IMR-90 (cell line): ENCODE measurements at regions not wholly inside any gene's neighbourhood (a gene's known extent, or its start where the extent isn't known, plus 50 kb on each side); places are given as distances from the start of the nearest gene placed in this dataset.

Experiments used
- ATAC-seq: fragments of 200-7000 bp; cut with Tn5 transposase; 2 replicates; pipeline ENCODE4 v1.9.1; 2020; ENCODE audit warnings: low read depth, mild to moderate bottlenecking, moderate library complexity
- BruUV-seq: library from RNA; stranded (reverse); fragments of 400-500 nt; replicated peaks from 2 replicates; lab custom pipeline; 2021; lab: Mats Ljungman, UMichigan
- CTCF ChIA-PET: fragments of 300-600 bp; formaldehyde crosslinking; extraction: SDS; loops from one replicate; lab custom pipeline; 2021; ENCODE audit warnings: antibody characterized with exemption; lab: Yijun Ruan, JAX
- POLR2A ChIA-PET: fragments of 300-600 bp; sonication (Branson Sonifier 250); formaldehyde crosslinking; loops from one replicate; lab custom pipeline; 2022; ENCODE audit warnings: antibody characterized with exemption; ENCODE audit not compliant: unreplicated experiment; lab: Charles Lee
- DNase-seq: peaks from one replicate; pipeline ENCODE4 v3.0.0; 2013
- H2AFZ ChIP-seq: replicated peaks from 2 replicates; pipeline ENCODE3; 2013; ENCODE audit warnings: low read length, mild to moderate bottlenecking; ENCODE audit not compliant: poor library complexity
- H2AK5ac ChIP-seq: 2 replicates; pipeline ENCODE4 v1.6.1; 2013; ENCODE audit warnings: low read depth, low read length, inconsistent platforms
- H2AK9ac ChIP-seq: replicated peaks from 2 replicates; pipeline ENCODE3; 2013; ENCODE audit warnings: mild to moderate bottlenecking, low read depth, low read length, moderate library complexity; ENCODE audit not compliant: poor library complexity
- H2BK120ac ChIP-seq: 2 replicates; pipeline ENCODE4 v1.6.1; 2013; ENCODE audit warnings: low read depth, low read length, inconsistent platforms
- H2BK15ac ChIP-seq: 3 replicates; pipeline ENCODE4 v1.6.1; 2013; ENCODE audit warnings: low read depth, low read length, inconsistent platforms
- H2BK20ac ChIP-seq: 2 replicates; pipeline ENCODE4 v1.6.1; 2013; ENCODE audit warnings: low read depth, mild to moderate bottlenecking, inconsistent platforms, low read length, moderate library complexity
- H2BK5ac ChIP-seq: 2 replicates; pipeline ENCODE4 v1.6.1; 2013; ENCODE audit warnings: mild to moderate bottlenecking, low read depth, low read length, inconsistent platforms; ENCODE audit not compliant: poor library complexity, severe bottlenecking
- H3K14ac ChIP-seq: replicated peaks from 2 replicates; pipeline ENCODE4 v1.6.1; 2013; ENCODE audit warnings: low read depth, low read length, inconsistent platforms
- H3K18ac ChIP-seq: 2 replicates; pipeline ENCODE4 v1.6.1; 2013; ENCODE audit warnings: low read depth, low read length, control low read depth
- H3K23ac ChIP-seq: 2 replicates; pipeline ENCODE4 v1.6.1; 2013; ENCODE audit warnings: low read depth, low read length, inconsistent platforms
- H3K27ac ChIP-seq: 2 replicates; pipeline ENCODE4 v1.5.1; 2013; ENCODE audit warnings: mild to moderate bottlenecking, control low read depth, low read length; ENCODE audit not compliant: insufficient read depth
- H3K27me3 ChIP-seq: 2 replicates; pipeline ENCODE4 v1.6.1; 2013; ENCODE audit warnings: low read length; ENCODE audit not compliant: control insufficient read depth, insufficient read depth
- H3K36me3 ChIP-seq: 2 replicates; pipeline ENCODE4 v1.6.1; 2013; ENCODE audit warnings: low read length, mixed read lengths; ENCODE audit not compliant: control insufficient read depth, insufficient read depth
- H3K4ac ChIP-seq: 2 replicates; pipeline ENCODE4 v1.6.1; 2013; ENCODE audit warnings: low read depth, low read length, inconsistent platforms
- H3K4me1 ChIP-seq: 2 replicates; pipeline ENCODE4 v1.6.1; 2013; ENCODE audit warnings: low read length, mixed read lengths; ENCODE audit not compliant: control insufficient read depth, insufficient read depth
- H3K4me2 ChIP-seq: 2 replicates; pipeline ENCODE4 v1.6.1; 2013; ENCODE audit warnings: low read depth, mild to moderate bottlenecking, control low read depth, low read length, moderate library complexity
- H3K4me3 ChIP-seq: 2 replicates; pipeline ENCODE4 v1.5.1; 2013; ENCODE audit warnings: low read depth, mild to moderate bottlenecking, control low read depth, low read length, moderate library complexity; ENCODE audit not compliant: insufficient read depth
- H3K56ac ChIP-seq: 2 replicates; pipeline ENCODE4 v1.6.1; 2013; ENCODE audit warnings: low read length, inconsistent platforms; ENCODE audit not compliant: insufficient read depth; ENCODE audit errors: extremely low read depth
- H3K79me1 ChIP-seq, 2 experiments: 2 replicates each; pipeline ENCODE4 v1.6.1; 2013; ENCODE audit warnings: low read length in 2 of 2, inconsistent platforms in 1 of 2, low read depth in 1 of 2
- H3K9ac ChIP-seq: 2 replicates; pipeline ENCODE4 v1.6.1; 2013; ENCODE audit warnings: low read depth, low read length, control low read depth
- H3K9me1 ChIP-seq: 2 replicates; pipeline ENCODE4 v1.6.1; 2013; ENCODE audit warnings: low read length, inconsistent platforms; ENCODE audit not compliant: insufficient read depth
- H3K9me3 ChIP-seq: 2 replicates; pipeline ENCODE4 v1.6.1; 2013; ENCODE audit warnings: low read length; ENCODE audit not compliant: control insufficient read depth, insufficient read depth
- H4K20me1 ChIP-seq: 2 replicates; pipeline ENCODE4 v1.6.1; 2013; ENCODE audit warnings: low read length, inconsistent platforms; ENCODE audit not compliant: insufficient read depth
- H4K5ac ChIP-seq: 2 replicates; pipeline ENCODE4 v1.6.1; 2013; ENCODE audit warnings: mild to moderate bottlenecking, low read depth, low read length, control low read depth
- H4K8ac ChIP-seq, 2 experiments: 2 replicates each; pipeline ENCODE4 v1.6.1; 2013; ENCODE audit warnings: low read depth in 2 of 2, low read length in 2 of 2, control low read depth in 1 of 2, inconsistent platforms in 1 of 2
- H4K91ac ChIP-seq: 2 replicates; pipeline ENCODE4 v1.6.1; 2013; ENCODE audit warnings: low read depth, low read length, inconsistent platforms; ENCODE audit not compliant: insufficient read depth
- BHLHE40 ChIP-seq: fragments of 150-350 bp; IDR thresholded peaks from 2 replicates; pipeline ENCODE4 v1.6.1; 2016; ENCODE audit warnings: mild to moderate bottlenecking, low read depth, low read length
- CEBPB ChIP-seq: IDR thresholded peaks from 2 replicates; pipeline ENCODE4 v1.6.1; 2012; ENCODE audit warnings: low read depth, low read length, improper control_type of control experiment
- CHD1 ChIP-seq: IDR thresholded peaks from 2 replicates; pipeline ENCODE4 v1.6.1; 2012; ENCODE audit warnings: low read depth, low read length, improper control_type of control experiment
- CTCF ChIP-seq: conservative IDR thresholded peaks from 2 replicates; pipeline ENCODE4 v1.5.1; 2012; ENCODE audit warnings: mild to moderate bottlenecking, low read depth, low read length, improper control_type of control experiment
- ELK1 ChIP-seq: fragments of 150-350 bp; IDR thresholded peaks from 2 replicates; pipeline ENCODE4 v1.6.1; 2016; ENCODE audit warnings: low read depth, mild to moderate bottlenecking, low read length, moderate library complexity, borderline replicate concordance
- FOS ChIP-seq: fragments of 150-350 bp; IDR thresholded peaks from 2 replicates; pipeline ENCODE4 v1.6.1; 2016; ENCODE audit warnings: low read depth, low read length
- MAFK ChIP-seq: IDR thresholded peaks from 2 replicates; pipeline ENCODE4 v1.6.1; 2012; ENCODE audit warnings: low read depth, low read length, improper control_type of control experiment
- MAZ ChIP-seq: IDR thresholded peaks from 2 replicates; pipeline ENCODE4 v1.6.1; 2012; ENCODE audit warnings: low read depth, mild to moderate bottlenecking, low read length, improper control_type of control experiment, moderate library complexity, borderline replicate concordance
- MXI1 ChIP-seq: IDR thresholded peaks from 2 replicates; pipeline ENCODE4 v1.6.1; 2012; ENCODE audit warnings: low read depth, mild to moderate bottlenecking, low read length, moderate library complexity, borderline replicate concordance
- NFE2L2 ChIP-seq: fragments of 150-350 bp; IDR thresholded peaks from 2 replicates; pipeline ENCODE4 v1.6.1; 2016; ENCODE audit warnings: low read depth, mild to moderate bottlenecking, low read length
- POLR2A ChIP-seq: IDR thresholded peaks from 2 replicates; pipeline ENCODE4 v1.6.1; 2012; ENCODE audit warnings: mild to moderate bottlenecking, low read depth, low read length
- RAD21 ChIP-seq: IDR thresholded peaks from 2 replicates; pipeline ENCODE4 v1.6.1; 2012; ENCODE audit warnings: low read length, improper control_type of control experiment
- RFX5 ChIP-seq: IDR thresholded peaks from 2 replicates; pipeline ENCODE4 v1.8.0; 2012; ENCODE audit warnings: low read depth, mild to moderate bottlenecking, low read length, moderate library complexity
- SMC3 ChIP-seq: fragments of 150-350 bp; IDR thresholded peaks from 2 replicates; pipeline ENCODE4 v1.6.1; 2016; ENCODE audit warnings: low read depth, mild to moderate bottlenecking, antibody characterized with exemption, low read length, moderate library complexity
- WGBS, 2 experiments: methylation state at CpG; one replicate each; pipeline versions ENCODE4 v1.1.5 to v1.1.7; 2013; ENCODE audit warnings: missing lambda C conversion rate in 2 of 2; ENCODE audit not compliant: insufficient read length in 1 of 2; ENCODE audit errors: extremely low coverage in 2 of 2; 5-methylcytosine and 5-hydroxymethylcytosine counted together
- dilution Hi-C: fragments of 300-500 bp; cut with HindIII; formaldehyde crosslinking; loops from one replicate; pipeline ENCODE4 v1.14.3; 2018; ENCODE audit warnings: low sequenced_read_pairs; ENCODE audit not compliant: unreplicated experiment
- in situ Hi-C: fragments of 300-500 bp; cut with MboI; formaldehyde crosslinking; loops from 3 replicates; pipeline ENCODE4 v1.14.3; 2019; ENCODE audit warnings: low sequenced_read_pairs, inconsistent platforms, mixed read lengths
- intact Hi-C: fragments of 100-400 bp; cut with micrococcal nuclease; formaldehyde crosslinking; loops from 2 replicates; pipeline ENCODE4 v1.10.0; 2022
- TF ChIP-seq, protein P1 (sequence below): fragments of 150-350 bp; IDR thresholded peaks from 2 replicates; pipeline ENCODE4 v1.6.1; 2017; ENCODE audit warnings: mild to moderate bottlenecking, antibody characterized with exemption, low read length, low read depth

GRCh38 chr2:193847130-193847529 is 1652.4 kb upstream of the TMEFF2 start:
- Histone ChIP-seq H4K8ac (no peak overlapping the region), H2AFZ (no peak overlapping the region), H3K9ac (no peak overlapping the region), H2BK5ac (no peak overlapping the region), H2AK5ac (no peak overlapping the region), H3K18ac (no peak overlapping the region), H3K4me1 (no peaks in the 10 kb centered on the region), H2BK120ac (no peak overlapping the region), H2BK20ac (no peak overlapping the region), H3K23ac (no peak overlapping the region), H4K91ac (no peak overlapping the region), H3K36me3 (no peaks in the 10 kb centered on the region), H3K27me3 (no peaks in the 10 kb centered on the region), H4K5ac (no peak overlapping the region), H3K79me1 (no peaks in the 10 kb centered on the region), H3K4me3 (no peak overlapping the region), H3K9me3 (no peaks in the 10 kb centered on the region), H3K27ac (no peak overlapping the region), H3K4me2 (no peak overlapping the region), H3K4ac (no peak overlapping the region), H3K56ac (no peak overlapping the region), H3K9me1 (no peaks in the 10 kb centered on the region), H2AK9ac (no peak overlapping the region), H2BK15ac (no peak overlapping the region), H3K14ac (no peak overlapping the region), H4K20me1 (no peaks in the 10 kb centered on the region)
- TF ChIP-seq MAZ, result no peak
- TF ChIP-seq RAD21, result no peak
- TF ChIP-seq, protein P1, sequence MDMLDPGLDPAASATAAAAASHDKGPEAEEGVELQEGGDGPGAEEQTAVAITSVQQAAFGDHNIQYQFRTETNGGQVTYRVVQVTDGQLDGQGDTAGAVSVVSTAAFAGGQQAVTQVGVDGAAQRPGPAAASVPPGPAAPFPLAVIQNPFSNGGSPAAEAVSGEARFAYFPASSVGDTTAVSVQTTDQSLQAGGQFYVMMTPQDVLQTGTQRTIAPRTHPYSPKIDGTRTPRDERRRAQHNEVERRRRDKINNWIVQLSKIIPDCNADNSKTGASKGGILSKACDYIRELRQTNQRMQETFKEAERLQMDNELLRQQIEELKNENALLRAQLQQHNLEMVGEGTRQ, result no peak
- no peak for TF ChIP-seq MXI1
- TF ChIP-seq CEBPB, result no peak
- no peak for TF ChIP-seq MAFK
- TF ChIP-seq POLR2A, result no peak
- TF ChIP-seq CHD1, result no peak
- no peak for TF ChIP-seq NFE2L2
- no peak for TF ChIP-seq BHLHE40
- TF ChIP-seq ELK1, result no peak
- TF ChIP-seq CTCF, result no peak
- TF ChIP-seq RFX5, result no peak
- TF ChIP-seq FOS, result no peak
- TF ChIP-seq SMC3, result no peak
- dilution Hi-C loops, result no loop called here
- in situ Hi-C loops, result no loop called here
- ATAC-seq (no peak), DNase-seq (no peak)
- whole genome bisulfite sequencing, 2 experiments, result 30% methylated on average over 2 of the region's 3 CpGs; no CpG with 5 or more reads in 1 of the 2 experiments
- CTCF ChIA-PET, result no interaction called here
- BruUV-seq, result no TSS peak
- intact Hi-C loops, result no loop called here
- POLR2A ChIA-PET, result no interaction called here
